Lower leg skin (tissue), 3 donors: ENCODE measurements at regions not wholly inside any gene's neighbourhood (a gene's known extent, or its start where the extent isn't known, plus 50 kb on each side); places are given as distances from the start of the nearest gene placed in this dataset.

Experiments
- POLR2A ChIP-seq, 2 donors: fragments of 450-650 bp; IDR thresholded peaks; one replicate each; pipeline ENCODE4 v1.6.1; 2016 to 2017; ENCODE audit warnings: antibody characterized with exemption in 2 of 2, mild to moderate bottlenecking in 1 of 2, moderate library complexity in 1 of 2
- TF ChIP-seq, protein P1 (sequence below), 3 donors: fragments of 450-650 bp; IDR thresholded peaks; one replicate each; pipeline ENCODE4 v1.5.1; 2016; ENCODE audit warnings: antibody characterized with exemption in 3 of 3, mild to moderate bottlenecking in 3 of 3, moderate library complexity in 2 of 3

DNA sequence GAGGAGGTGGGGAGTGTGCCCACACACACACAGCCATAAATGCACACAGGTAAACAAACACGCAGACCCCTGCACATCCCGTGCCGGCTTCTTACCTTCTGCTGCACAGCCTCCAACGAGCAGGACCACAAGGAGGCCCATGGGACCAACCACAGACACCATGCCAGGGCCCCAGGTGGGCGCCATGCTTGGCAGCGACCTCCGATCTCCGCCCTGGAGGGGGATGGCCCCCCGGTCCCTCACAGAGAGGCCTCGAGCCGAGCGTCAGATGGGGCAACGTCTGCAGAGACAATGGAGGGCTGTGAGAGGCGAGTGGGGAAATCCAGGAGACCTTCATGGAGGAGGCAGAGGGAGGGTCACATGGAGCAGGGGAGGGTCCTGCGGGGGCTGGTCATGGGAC is 54.7 kb downstream of the PTPRS start:
- TF ChIP-seq, protein P1, sequence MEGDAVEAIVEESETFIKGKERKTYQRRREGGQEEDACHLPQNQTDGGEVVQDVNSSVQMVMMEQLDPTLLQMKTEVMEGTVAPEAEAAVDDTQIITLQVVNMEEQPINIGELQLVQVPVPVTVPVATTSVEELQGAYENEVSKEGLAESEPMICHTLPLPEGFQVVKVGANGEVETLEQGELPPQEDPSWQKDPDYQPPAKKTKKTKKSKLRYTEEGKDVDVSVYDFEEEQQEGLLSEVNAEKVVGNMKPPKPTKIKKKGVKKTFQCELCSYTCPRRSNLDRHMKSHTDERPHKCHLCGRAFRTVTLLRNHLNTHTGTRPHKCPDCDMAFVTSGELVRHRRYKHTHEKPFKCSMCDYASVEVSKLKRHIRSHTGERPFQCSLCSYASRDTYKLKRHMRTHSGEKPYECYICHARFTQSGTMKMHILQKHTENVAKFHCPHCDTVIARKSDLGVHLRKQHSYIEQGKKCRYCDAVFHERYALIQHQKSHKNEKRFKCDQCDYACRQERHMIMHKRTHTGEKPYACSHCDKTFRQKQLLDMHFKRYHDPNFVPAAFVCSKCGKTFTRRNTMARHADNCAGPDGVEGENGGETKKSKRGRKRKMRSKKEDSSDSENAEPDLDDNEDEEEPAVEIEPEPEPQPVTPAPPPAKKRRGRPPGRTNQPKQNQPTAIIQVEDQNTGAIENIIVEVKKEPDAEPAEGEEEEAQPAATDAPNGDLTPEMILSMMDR (IDR thresholded peaks at IDR 0.05) = no peak
- TF ChIP-seq POLR2A (IDR thresholded peaks at IDR 0.05) = no peak
